K562 (cell line): ENCODE measurements at regions not wholly inside any gene's neighbourhood (a gene's known extent, or its start where the extent isn't known, plus 50 kb on each side); places are given as distances from the start of the nearest gene placed in this dataset.

Source experiments
- ATF3 ChIP-seq, 2 experiments: fragments of 450-650 bp in 1 of 2; sonication (generic) in 1 of 2; formaldehyde crosslinking in 1 of 2; IDR thresholded peaks in 1 of 2; conservative IDR thresholded peaks in 1 of 2; 2 replicates each; pipeline versions ENCODE4 v1.6.1 to v1.8.1; 2016 to 2023; ENCODE audit warnings: mild to moderate bottlenecking in 2 of 2, moderate library complexity in 2 of 2, inconsistent platforms in 1 of 2, missing genetic modification reagents in 1 of 2
- BRF1 ChIP-seq: IDR thresholded peaks from 3 replicates; pipeline ENCODE4 v1.6.1; 2011; ENCODE audit warnings: borderline replicate concordance, mild to moderate bottlenecking; ENCODE audit not compliant: insufficient read length; ENCODE audit errors: extremely low read depth
- CBFA2T2 ChIP-seq: fragments of 450-650 bp; conservative IDR thresholded peaks from 2 replicates; pipeline ENCODE4 v1.6.1; 2017; ENCODE audit warnings: mild to moderate bottlenecking
- CBX2 ChIP-seq: fragments of 200-600 bp; sonication (generic); IDR thresholded peaks from one replicate; pipeline ENCODE4 v1.6.1; 2012; ENCODE audit warnings: mild to moderate bottlenecking, low read length, inconsistent platforms; ENCODE audit not compliant: insufficient read depth, poor library complexity, severe bottlenecking
- EP300 ChIP-seq: IDR thresholded peaks from 2 replicates; pipeline ENCODE4 v1.6.1; 2012; ENCODE audit warnings: low read length, improper control_type of control experiment
- ESRRB ChIP-seq: fragments of 250-450 bp; sonication (Bioruptor Pico); IDR thresholded peaks from 2 replicates; pipeline ENCODE4 v1.5.0; 2020; ENCODE audit warnings: mild to moderate bottlenecking, moderate library complexity, borderline replicate concordance
- ETV1 ChIP-seq: fragments of 450-650 bp; conservative IDR thresholded peaks from 2 replicates; pipeline ENCODE4 v1.6.1; 2016; ENCODE audit warnings: missing genetic modification characterization, control low read depth, low read depth, missing compliant biosample characterization
- FOXJ3 ChIP-seq: sonication (generic); formaldehyde crosslinking; IDR thresholded peaks from 2 replicates; pipeline ENCODE4 v1.4.0; 2020; ENCODE audit warnings: mild to moderate bottlenecking, missing genetic modification reagents
- HDAC3 ChIP-seq: fragments of 450-650 bp; IDR thresholded peaks from 2 replicates; pipeline ENCODE4 v1.6.1; 2018; ENCODE audit warnings: borderline replicate concordance, mild to moderate bottlenecking, moderate library complexity; ENCODE audit not compliant: partially characterized antibody
- HMG20B ChIP-seq: fragments of 250-450 bp; sonication (Bioruptor Pico); IDR thresholded peaks from 2 replicates; pipeline ENCODE4 v1.5.0; 2021; ENCODE audit warnings: mild to moderate bottlenecking
- JUND ChIP-seq, 2 experiments: IDR thresholded peaks; 2 replicates in 1 of 2; 3 replicates in 1 of 2; pipeline ENCODE4 v1.6.1; 2011; ENCODE audit warnings: borderline replicate concordance in 2 of 2, low read depth in 2 of 2, low read length in 2 of 2, improper control_type of control experiment in 1 of 2, missing biosample characterization in 1 of 2, missing genetic modification characterization in 1 of 2, missing genetic modification reagents in 1 of 2
- MEF2D ChIP-seq: conservative IDR thresholded peaks from 2 replicates; pipeline ENCODE4 v1.6.1; 2016; ENCODE audit warnings: low read depth, missing genetic modification characterization, missing compliant biosample characterization
- NUFIP1 ChIP-seq: fragments of 450-650 bp; IDR thresholded peaks from 2 replicates; pipeline ENCODE4 v1.6.1; 2018; ENCODE audit not compliant: partially characterized antibody
- POLR2AphosphoS2 ChIP-seq: IDR thresholded peaks from 2 replicates; pipeline ENCODE4 v1.6.1; 2012; ENCODE audit warnings: low read length, improper control_type of control experiment
- PTTG1 ChIP-seq: fragments of 450-650 bp; IDR thresholded peaks from 2 replicates; pipeline ENCODE4 v1.6.1; 2016; ENCODE audit warnings: low read depth, mild to moderate bottlenecking, missing genetic modification characterization, missing compliant biosample characterization
- SMARCA4 ChIP-seq: fragments of 450-650 bp; IDR thresholded peaks from 2 replicates; pipeline ENCODE4 v1.6.1; 2016
- SRSF7 ChIP-seq: fragments of 200-400 bp; formaldehyde crosslinking; optimal IDR thresholded peaks from 2 replicates; pipeline ENCODE3; 2017; ENCODE audit warnings: mild to moderate bottlenecking, low read depth, low read length
- ZBED1 ChIP-seq: IDR thresholded peaks from 2 replicates; pipeline ENCODE4 v1.6.1; 2014
- ZNF165 ChIP-seq: fragments of 250-450 bp; sonication (Bioruptor Pico); IDR thresholded peaks from 2 replicates; pipeline ENCODE4 v1.4.0; 2020; ENCODE audit warnings: borderline replicate concordance
- ZNF217 ChIP-seq: sonication (generic); formaldehyde crosslinking; IDR thresholded peaks from 2 replicates; pipeline ENCODE4 v1.8.0; 2022; ENCODE audit warnings: mild to moderate bottlenecking, missing genetic modification reagents
- ZNF384 ChIP-seq: IDR thresholded peaks from 2 replicates; pipeline ENCODE4 v1.6.1; 2012; ENCODE audit warnings: low read depth, low read length, improper control_type of control experiment
- ZNF445 ChIP-seq: fragments of 250-450 bp; sonication (Bioruptor Pico); IDR thresholded peaks from 2 replicates; pipeline ENCODE4 v1.4.0; 2020; ENCODE audit warnings: low read depth, mild to moderate bottlenecking, moderate library complexity
- TF ChIP-seq, protein P1 (sequence below): fragments of 450-650 bp; formaldehyde crosslinking; IDR thresholded peaks from 2 replicates; pipeline ENCODE4 v1.4.0; 2020; ENCODE audit warnings: mild to moderate bottlenecking
- TF ChIP-seq, protein P2 (sequence below): fragments of 450-650 bp; IDR thresholded peaks from one replicate; pipeline ENCODE4 v1.6.1; 2018; ENCODE audit warnings: mild to moderate bottlenecking, moderate library complexity; ENCODE audit not compliant: partially characterized antibody
- TF ChIP-seq, protein P3 (sequence below): fragments of 250-450 bp; sonication (Bioruptor Pico); IDR thresholded peaks from 2 replicates; pipeline ENCODE4 v1.8.0; 2022; ENCODE audit warnings: moderate library complexity, mild to moderate bottlenecking, inconsistent platforms

GRCh38 chr15:68875377-68876116 is 54.8 kb upstream of the SPESP1 start (continued):
- no peak for TF ChIP-seq SRSF7
- no peak for TF ChIP-seq ZNF165 (CRISPR knock-in tag)
- no peak for TF ChIP-seq ATF3 (IDR thresholded peaks at IDR 0.05)
- no peak for TF ChIP-seq ATF3 (CRISPR knock-in tag; conservative IDR thresholded peaks at IDR 0.05)
- no peak for TF ChIP-seq ESRRB (CRISPR knock-in tag)
- TF ChIP-seq BRF1, result no peak
- no peak for TF ChIP-seq FOXJ3 (CRISPR knock-in tag)
- TF ChIP-seq MEF2D (tag), result no peak
- no peak for TF ChIP-seq ZBED1
- TF ChIP-seq, protein P1, sequence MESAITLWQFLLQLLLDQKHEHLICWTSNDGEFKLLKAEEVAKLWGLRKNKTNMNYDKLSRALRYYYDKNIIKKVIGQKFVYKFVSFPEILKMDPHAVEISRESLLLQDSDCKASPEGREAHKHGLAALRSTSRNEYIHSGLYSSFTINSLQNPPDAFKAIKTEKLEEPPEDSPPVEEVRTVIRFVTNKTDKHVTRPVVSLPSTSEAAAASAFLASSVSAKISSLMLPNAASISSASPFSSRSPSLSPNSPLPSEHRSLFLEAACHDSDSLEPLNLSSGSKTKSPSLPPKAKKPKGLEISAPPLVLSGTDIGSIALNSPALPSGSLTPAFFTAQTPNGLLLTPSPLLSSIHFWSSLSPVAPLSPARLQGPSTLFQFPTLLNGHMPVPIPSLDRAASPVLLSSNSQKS (CRISPR knock-in tag), result no peak
- no peak for TF ChIP-seq ZNF384
- no peak for TF ChIP-seq CBX2
- TF ChIP-seq, protein P2, sequence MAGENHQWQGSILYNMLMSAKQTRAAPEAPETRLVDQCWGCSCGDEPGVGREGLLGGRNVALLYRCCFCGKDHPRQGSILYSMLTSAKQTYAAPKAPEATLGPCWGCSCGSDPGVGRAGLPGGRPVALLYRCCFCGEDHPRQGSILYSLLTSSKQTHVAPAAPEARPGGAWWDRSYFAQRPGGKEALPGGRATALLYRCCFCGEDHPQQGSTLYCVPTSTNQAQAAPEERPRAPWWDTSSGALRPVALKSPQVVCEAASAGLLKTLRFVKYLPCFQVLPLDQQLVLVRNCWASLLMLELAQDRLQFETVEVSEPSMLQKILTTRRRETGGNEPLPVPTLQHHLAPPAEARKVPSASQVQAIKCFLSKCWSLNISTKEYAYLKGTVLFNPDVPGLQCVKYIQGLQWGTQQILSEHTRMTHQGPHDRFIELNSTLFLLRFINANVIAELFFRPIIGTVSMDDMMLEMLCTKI, result no peak
- no peak for TF ChIP-seq POLR2AphosphoS2
- TF ChIP-seq JUND (IDR thresholded peaks at IDR 0.05; ENCODE audit: borderline replicate concordance, low read depth, low read length), result no peak
- no peak for TF ChIP-seq JUND (tag; IDR thresholded peaks at IDR 0.05; ENCODE audit: borderline replicate concordance, low read depth, low read length)
- TF ChIP-seq HMG20B, result no peak
- TF ChIP-seq EP300, result no peak
- TF ChIP-seq NUFIP1, result no peak
- no peak for TF ChIP-seq ZNF445 (CRISPR knock-in tag)
- TF ChIP-seq ZNF217, result no peak
- no peak for TF ChIP-seq ETV1 (tag)
- TF ChIP-seq PTTG1 (tag), result no peak
- TF ChIP-seq HDAC3, result no peak
- TF ChIP-seq CBFA2T2, result no peak
- TF ChIP-seq, protein P3, sequence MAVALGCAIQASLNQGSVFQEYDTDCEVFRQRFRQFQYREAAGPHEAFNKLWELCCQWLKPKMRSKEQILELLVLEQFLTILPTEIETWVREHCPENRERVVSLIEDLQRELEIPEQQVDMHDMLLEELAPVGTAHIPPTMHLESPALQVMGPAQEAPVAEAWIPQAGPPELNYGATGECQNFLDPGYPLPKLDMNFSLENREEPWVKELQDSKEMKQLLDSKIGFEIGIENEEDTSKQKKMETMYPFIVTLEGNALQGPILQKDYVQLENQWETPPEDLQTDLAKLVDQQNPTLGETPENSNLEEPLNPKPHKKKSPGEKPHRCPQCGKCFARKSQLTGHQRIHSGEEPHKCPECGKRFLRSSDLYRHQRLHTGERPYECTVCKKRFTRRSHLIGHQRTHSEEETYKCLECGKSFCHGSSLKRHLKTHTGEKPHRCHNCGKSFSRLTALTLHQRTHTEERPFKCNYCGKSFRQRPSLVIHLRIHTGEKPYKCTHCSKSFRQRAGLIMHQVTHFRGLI (CRISPR knock-in tag), result no peak
- no peak for TF ChIP-seq SMARCA4
